HEK293T (cell line): ENCODE measurements at regions not wholly inside any gene's neighbourhood (a gene's known extent, or its start where the extent isn't known, plus 50 kb on each side); places are given as distances from the start of the nearest gene placed in this dataset.

Source experiments
- BHLHE40 ChIP-seq: fragments of 450-650 bp; IDR thresholded peaks from 2 replicates; pipeline ENCODE4 v1.6.1; 2016; ENCODE audit warnings: mild to moderate bottlenecking, moderate library complexity, borderline replicate concordance
- ELF4 ChIP-seq: fragments of 450-650 bp; IDR thresholded peaks from 2 replicates; pipeline ENCODE4 v1.6.1; 2017; ENCODE audit warnings: antibody characterized with exemption
- FOXA1 ChIP-seq: fragments of 450-650 bp; IDR thresholded peaks from 2 replicates; pipeline ENCODE4 v1.6.1; 2016; ENCODE audit warnings: mild to moderate bottlenecking
- FOXM1 ChIP-seq: fragments of 450-650 bp; IDR thresholded peaks from 2 replicates; pipeline ENCODE4 v1.6.1; 2017; ENCODE audit warnings: mild to moderate bottlenecking, borderline replicate concordance
- HDGF ChIP-seq: fragments of 450-650 bp; IDR thresholded peaks from 2 replicates; pipeline ENCODE4 v1.6.1; 2017; ENCODE audit warnings: antibody characterized with exemption, borderline replicate concordance
- L3MBTL2 ChIP-seq: fragments of 450-650 bp; conservative IDR thresholded peaks from 2 replicates; pipeline ENCODE4 v1.6.1; 2016; ENCODE audit warnings: mild to moderate bottlenecking
- NFRKB ChIP-seq: fragments of 450-650 bp; IDR thresholded peaks from 2 replicates; pipeline ENCODE4 v1.6.1; 2016; ENCODE audit warnings: mild to moderate bottlenecking, moderate library complexity
- SP1 ChIP-seq: fragments of 450-650 bp; IDR thresholded peaks from 2 replicates; pipeline ENCODE4 v1.6.1; 2017
- SUZ12 ChIP-seq: fragments of 450-650 bp; IDR thresholded peaks from 2 replicates; pipeline ENCODE4 v1.6.1; 2016; ENCODE audit warnings: mild to moderate bottlenecking
- ZNF384 ChIP-seq: fragments of 450-650 bp; IDR thresholded peaks from 2 replicates; pipeline ENCODE4 v1.6.1; 2016
- TF ChIP-seq, protein P1 (sequence below): fragments of 450-650 bp; IDR thresholded peaks from 2 replicates; pipeline ENCODE4 v1.6.1; 2016

DNA sequence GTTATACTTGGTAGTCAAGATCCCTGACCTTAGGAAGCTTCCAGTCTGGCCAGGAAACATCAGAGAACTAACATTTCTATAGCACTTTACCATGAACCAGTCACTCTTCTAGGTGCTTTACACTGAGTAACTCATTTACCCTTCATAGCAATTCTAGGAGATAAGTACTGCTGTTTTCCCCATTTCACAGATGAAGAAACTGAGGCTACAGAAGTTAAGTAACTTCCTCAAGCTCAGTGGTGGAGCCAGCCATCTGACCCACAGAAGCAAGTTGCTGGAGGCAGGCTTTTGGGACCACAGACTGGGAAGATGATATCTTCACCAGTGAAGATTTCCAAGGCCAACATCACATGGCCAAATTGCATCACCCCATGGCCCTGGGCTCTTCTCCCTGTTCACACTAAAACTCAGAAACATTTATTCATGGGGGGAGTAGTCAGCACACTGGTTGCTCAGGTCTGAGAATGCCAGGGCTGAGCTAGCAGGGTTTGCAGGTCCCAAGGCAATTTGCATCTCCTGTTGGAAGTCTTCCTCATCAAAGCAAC, 70.3 kb downstream of the UNC5CL start:
- TF ChIP-seq, protein P1, sequence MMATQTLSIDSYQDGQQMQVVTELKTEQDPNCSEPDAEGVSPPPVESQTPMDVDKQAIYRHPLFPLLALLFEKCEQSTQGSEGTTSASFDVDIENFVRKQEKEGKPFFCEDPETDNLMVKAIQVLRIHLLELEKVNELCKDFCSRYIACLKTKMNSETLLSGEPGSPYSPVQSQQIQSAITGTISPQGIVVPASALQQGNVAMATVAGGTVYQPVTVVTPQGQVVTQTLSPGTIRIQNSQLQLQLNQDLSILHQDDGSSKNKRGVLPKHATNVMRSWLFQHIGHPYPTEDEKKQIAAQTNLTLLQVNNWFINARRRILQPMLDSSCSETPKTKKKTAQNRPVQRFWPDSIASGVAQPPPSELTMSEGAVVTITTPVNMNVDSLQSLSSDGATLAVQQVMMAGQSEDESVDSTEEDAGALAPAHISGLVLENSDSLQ = no peak
- TF ChIP-seq SUZ12 = no peak
- no peak for TF ChIP-seq FOXM1
- no peak for TF ChIP-seq HDGF
- TF ChIP-seq SP1 = no peak
- TF ChIP-seq NFRKB = no peak
- no peak for TF ChIP-seq BHLHE40
- no peak for TF ChIP-seq L3MBTL2
- TF ChIP-seq FOXA1 = no peak
- no peak for TF ChIP-seq ZNF384
- TF ChIP-seq ELF4 = no peak
